HG03060 (cell line): ENCODE measurements at regions not wholly inside any gene's neighbourhood (a gene's known extent, or its start where the extent isn't known, plus 50 kb on each side); places are given as distances from the start of the nearest gene placed in this dataset.

Experiments
- ATAC-seq: cut with Tn5 transposase; IDR thresholded peaks from one replicate; pipeline ENCODE4 v1.9.1; 2021; ENCODE audit warnings: low read depth, moderate number of reproducible peaks; ENCODE audit not compliant: unreplicated experiment

DNA sequence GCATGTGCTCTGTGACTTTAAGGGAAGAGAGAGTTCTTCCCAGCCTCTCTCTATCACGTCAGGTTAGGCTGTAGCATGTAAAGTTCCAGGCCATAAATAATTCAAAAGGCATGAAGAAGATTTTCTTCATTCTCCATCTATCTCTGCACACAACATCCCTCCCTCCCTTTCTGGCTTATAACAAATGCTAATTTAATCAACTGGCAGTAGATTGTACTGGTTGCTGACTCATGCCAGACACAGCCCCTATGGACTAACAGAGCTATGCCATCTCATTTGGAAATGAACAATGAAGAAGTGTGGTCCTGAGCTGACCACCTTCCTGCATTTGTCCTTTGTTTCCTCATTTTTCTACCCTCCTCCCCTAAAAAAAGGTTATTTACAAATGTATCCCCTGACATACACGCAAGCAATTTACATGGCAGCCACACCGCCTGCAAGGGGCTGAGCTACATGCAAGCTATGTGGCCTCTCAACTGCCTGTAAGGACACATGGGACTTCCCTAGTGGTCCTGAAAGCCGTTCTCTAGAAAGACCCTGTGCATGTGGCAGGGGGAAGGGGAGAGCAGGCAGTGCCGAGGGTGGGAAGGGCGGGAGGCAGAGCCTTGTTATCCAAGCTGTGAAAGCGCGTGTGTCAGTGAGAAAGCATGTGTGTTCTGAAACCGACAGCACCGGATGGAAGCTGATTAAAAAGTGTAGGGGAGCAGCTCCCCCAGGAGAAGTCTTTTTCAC lies 90.9 kb upstream of the KLF7 start:
- no peak for ATAC-seq

DNA sequence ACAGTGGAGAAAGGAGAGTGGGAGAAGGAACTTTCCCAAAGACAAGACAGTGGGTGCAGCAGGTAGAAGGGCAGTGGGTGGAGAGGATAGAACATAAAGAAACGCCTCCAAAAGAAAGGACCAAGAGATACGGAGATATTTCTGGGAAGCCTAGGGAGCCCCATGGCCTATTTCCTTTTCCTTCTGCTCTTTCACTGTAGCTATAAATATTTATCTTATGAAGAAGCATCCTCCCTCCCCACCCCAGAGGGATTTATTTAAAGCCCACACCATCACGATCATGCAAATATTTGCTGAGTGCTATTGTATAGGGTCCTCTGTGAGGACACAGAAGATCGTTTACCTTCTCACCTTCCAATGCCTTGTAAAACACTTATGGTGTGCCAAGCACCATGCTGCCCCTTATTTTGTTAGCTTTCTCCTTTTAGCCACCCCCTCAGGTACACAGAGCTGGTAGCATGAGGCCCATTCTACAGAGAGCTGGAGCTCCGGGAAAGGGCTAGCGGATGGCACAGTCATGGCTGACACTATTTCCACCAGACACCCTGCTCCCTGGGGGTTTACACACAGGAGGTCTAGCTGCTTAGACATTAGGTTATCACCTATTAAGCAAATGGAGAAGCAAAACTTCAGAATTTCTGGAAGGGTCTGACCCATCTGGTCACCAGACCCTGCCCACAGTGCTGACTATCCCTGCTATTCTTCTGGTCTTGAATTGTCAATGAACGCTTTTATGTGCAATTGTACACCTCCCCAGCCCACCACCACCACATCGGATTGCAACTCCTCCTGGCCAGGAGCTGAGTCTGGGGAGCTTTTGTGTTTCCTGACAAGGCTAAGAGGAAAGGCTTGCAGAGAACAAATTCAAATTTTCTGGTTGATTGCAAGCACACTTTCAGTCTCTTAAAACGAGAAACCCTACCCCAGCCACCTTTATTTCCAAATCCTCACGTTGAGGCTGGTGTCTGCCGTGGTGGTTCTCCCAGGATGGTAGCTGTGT lies 91.8 kb upstream of the KLF7 start:
- ATAC-seq: no peak

DNA sequence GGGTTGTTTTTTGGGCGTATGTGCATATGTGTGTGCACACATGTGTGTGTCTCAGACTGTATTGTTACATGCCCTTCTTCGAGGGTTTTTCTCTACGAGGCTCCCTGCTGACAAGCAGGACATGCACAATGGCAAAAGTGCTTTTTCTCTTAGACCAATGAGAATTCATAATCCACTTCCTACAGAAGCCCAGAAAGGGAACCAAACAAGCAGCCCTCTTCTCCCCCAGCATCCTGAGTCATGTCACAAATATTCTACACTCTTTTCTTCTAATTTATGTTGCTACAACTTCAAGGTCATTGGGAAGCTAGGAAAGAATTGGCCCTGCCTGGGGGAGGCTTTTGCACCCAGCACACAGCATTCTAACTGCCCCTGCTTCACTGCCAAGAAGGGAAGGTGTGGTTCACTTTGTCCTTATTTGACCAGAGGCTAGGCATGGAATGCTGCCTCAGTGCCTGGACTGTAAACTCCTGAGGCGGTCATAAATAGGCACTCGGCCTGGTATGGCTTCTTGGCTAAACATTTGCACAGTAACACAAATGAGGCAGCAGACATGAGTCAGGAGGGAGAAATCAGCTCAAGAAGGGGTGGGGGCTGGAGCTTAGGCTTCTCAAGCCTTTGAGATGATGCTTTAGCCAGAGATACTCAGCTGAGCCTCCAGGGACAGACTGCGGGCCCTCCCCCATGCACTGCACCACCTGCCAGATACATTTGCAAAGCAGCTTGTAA lies 92.7 kb upstream of the KLF7 start:
- ATAC-seq: no peak

DNA sequence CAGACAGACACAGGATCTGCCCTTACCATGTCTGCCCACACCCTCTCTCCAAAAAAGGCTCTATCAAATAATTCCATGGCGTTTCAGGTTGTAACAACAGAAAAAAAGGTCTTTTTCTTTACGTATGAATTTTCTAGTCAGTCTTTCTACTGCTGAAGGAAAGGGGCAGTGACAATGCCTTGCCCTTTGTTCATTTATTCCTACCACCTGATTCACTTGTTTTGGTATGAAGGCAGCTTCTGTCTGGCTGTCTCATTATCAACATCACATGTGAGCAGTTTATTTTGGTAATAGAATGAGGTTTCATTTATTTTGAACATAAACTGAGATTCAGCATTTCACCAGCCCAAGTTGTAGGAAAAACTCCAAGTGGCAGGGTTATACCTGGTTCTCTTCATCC lies 94.3 kb upstream of the KLF7 start:
- ATAC-seq: no peak

DNA sequence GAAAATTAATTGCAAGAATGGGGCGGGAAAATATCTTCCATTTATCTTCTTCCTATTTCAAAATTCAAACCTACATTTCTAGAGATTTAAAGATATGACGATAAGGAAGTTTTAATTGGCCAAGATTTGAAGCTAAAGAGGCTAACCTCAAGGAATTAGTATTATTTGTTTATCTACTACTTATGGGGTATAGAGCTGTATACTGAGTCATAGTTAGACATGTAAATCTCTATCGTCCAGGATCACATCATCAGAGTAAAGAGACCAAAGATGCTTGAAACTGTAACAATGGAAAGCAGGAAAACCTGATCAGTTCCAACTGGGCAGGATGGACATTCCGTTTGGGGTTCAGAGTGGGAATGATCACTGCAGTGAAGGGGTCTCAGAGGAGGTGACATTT lies 95.2 kb upstream of the KLF7 start:
- ATAC-seq: no peak

DNA sequence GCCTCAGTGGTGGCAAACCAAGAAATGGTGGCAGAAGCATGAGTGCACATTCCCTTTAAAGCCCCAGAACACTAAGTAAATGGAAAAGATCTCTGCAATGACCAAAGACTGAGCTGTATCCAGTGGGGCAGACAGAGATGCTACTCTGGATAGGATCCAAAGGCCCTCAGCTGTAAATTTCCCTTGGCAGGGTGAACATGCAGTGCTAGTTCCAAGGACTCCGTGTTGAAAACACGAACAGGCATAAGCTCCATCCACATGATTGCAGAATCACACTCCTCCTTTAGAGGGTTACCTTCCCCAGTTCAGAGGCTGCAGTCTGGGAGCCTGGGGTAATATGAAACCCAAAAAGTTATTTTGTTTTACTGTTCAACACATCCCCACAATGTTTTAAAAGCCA lies 98.6 kb upstream of the KLF7 start:
- ATAC-seq: no peak

DNA sequence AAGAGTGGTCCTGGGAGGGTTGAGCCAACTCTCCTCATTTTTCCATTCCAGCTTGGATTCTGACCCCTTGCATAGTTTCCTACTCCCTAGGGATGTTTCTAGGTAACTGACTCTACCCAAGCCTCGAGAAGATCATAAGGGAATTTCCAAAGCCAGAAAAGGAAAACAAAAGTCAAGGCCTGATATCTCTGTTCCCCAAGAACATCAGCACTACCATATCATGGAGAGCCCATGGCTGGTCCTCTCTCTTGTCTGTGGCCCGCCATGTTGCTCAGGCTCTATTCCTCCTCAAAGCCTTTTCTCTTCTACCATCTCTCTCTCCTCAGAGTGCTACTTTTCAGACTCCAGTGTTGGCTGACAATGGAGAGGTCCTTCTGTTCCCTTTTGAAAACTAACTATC lies 99.6 kb upstream of the KLF7 start:
- ATAC-seq: no peak

DNA sequence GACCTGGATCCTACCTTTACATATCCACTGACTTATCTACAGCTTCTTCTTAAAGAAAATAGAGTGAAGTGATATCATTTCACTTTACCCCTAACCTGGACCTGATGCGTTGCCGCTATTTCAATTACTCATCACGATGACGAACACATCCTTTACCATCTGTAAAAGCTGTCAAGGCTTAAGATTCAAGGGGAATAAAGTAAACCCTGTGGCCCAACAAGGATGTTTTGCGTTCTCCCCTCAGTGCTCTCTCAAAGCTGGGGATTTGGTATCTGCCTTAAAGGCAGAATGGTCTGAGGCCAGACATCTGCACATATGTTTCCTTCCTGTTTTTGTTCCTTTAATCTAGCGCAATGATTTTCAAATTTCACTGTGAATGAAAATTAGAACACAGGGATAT lies 100.1 kb upstream of the KLF7 start:
- ATAC-seq: no peak

DNA sequence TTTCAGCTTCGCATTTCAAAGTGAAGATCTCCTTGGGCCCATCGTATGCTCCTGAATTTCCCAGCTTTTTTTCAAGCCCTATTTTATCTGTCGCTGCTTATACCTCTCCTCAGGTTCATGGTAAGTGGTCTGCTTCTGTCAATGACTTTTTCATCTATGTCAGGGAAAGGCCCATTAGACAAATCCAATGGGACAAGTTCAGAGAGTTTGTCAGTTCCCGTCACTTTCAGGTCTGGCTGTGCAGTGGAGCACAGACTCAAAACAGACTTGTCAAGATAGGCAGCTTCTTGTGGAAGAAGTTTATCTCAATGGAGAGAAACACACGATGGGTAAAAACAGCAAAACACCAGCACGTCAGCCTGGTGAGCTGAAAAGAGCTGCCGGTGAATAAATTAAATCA lies 100.9 kb upstream of the KLF7 start:
- ATAC-seq: no peak

DNA sequence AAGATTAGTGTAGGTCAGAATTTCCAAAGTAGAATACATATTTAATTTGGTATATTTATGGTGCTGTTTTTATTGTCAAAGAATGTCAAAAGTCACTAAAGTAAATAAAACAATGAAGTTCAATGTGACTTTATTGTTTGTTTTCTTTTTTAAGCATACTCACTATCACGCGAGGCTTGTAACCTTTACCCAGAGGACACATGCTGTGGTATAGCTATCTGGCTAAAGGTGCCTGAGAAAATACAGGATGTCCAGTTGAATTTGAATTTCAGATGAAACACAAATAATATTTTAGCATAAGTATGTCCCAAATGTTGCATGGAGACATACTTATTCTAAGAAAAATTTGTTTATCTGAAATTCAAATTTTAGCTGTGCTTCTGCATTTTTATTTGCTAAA lies 103.3 kb upstream of the KLF7 start:
- ATAC-seq: no peak

DNA sequence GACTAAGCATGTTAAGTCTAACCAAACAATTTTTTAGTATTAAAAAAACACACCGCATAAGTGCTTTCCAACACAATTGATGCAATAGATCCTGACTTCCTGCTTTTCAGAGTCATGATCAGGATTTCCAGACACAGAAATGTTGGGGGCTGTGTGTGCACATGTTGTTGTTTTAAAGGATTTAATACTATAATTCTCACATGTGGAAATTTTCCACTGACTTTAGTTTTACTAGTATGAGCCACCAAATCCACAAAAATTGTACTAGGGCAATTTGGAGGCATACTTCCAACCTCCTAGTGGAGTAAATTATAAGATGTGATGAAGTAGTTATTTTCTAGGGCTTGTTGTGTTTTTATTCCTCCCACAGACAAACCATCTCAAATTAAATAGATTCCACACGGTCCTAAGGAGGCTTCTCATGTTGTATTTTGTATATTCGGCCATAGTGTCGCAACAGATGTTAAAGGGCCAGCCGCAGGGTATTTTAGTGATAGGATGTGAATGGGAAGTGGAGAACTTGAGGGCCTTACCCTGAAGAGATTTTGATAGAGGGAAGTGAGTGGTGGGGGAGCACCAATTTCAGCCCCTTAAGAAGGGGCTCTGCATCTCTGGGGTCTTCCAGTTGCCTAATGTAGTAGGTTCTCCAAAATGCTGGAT lies 108.9 kb upstream of the KLF7 start:
- no peak for ATAC-seq

DNA sequence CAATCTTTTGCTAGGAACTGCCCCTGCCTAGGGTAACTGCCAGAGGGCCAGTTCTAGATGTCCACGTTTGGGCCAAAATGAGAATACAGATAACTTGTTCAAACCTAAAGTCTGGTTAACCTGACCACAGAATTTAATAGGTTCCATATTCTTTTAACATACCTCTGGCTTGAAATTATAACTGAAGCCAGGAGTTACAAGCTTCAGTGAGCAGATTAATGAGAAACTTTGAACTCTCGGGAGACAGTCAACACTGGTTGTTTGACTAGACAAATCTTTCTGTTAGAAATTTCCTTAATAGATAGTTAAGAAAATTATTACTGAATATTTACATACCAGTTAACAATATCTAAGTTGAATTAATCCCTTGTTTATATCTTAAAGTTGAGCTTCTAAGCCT lies 110.0 kb upstream of the KLF7 start:
- ATAC-seq: no peak

DNA sequence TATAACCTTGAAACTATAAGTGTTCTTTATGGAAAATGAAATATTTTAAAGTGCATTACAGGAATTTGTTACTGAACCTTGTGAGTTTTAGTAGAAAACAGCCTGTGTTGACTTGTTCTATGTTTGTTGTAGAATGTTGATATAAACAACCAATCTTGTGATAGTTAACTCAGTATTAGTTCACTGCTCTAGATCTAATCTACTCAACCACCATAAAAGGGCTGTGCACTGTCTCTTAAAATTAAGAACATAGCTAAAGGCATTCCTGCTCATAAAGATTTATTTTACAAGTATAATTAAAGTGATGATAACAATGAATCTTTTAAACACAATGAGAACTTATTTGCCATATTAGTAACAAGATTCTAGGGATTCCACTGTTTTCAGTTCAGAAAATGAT lies 110.5 kb upstream of the KLF7 start:
- no peak for ATAC-seq

DNA sequence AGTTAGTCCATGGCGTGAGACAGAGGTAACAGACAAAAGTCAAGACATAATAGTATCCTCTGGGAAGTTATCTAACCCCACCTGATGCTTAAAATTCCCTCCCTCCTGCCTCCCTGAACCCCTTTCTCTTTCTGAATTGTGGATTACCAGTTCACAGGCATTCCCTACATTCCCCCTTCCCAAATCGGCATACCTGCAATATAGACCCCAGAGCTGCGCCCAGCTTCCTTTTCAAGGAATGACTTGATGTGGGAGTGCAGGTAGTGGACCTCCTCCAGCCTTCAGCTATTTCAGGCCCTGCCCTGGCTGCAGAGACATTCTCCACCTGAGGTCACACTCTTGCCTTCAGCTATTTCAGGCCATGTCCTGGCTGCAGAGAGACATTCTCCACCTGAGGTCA lies 111.1 kb upstream of the KLF7 start:
- no peak for ATAC-seq

DNA sequence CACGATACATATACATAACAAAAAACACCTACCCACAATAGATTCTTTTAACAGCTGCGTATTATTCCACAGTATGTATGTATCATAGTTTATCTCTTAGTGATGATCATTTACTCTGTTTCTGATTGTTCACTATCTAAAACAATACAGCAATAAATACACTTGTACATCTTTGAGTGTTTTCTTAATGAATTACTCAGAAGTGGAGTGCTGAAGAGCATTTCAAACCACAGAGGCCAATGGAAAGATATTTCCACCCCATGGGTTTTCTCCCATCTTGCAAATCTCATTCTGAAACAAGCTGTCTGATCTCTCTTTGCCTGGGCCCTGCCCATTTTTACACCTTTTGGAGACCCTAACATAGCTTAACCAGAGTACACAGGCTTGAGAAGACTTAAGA lies 113.8 kb upstream of the KLF7 start:
- no peak for ATAC-seq

DNA sequence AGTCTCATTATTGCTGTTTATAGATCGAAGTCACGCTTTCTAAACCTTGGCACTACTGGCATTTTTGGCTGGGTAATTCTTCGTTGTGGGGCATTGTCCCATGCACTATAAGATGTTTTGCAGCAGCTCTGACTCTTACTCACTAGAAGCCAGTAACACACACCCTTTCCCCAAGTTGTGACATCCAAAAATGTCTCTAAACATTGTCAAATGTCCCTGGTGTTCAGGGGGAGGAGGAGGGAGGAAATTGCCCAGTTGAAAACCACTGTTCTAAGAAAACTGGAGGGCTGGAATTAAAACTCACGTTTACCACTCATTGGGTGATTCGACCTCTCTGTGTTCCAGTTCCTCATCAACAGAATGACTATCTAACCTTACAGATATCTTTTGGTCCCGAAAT lies 115.7 kb upstream of the KLF7 start:
- ATAC-seq: no peak

DNA sequence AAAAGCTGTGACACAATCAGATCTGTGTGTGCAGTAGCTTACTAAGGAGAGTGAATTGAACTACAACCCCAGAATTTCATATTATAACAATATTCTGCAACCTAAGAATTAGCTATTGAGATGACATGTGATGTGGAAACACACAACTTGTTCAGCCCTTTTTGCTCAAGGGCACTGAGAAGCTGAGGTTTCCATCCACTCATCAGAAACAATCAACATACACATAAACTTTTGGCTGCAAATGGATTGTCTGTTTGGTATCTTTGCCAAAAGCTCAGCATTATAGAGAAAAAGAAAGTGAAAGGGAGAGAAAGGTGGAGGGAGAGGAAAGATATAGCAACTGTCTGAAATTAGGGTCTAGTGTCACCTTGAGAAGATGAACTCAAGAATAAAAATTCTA lies 117.2 kb upstream of the KLF7 start:
- no peak for ATAC-seq

DNA sequence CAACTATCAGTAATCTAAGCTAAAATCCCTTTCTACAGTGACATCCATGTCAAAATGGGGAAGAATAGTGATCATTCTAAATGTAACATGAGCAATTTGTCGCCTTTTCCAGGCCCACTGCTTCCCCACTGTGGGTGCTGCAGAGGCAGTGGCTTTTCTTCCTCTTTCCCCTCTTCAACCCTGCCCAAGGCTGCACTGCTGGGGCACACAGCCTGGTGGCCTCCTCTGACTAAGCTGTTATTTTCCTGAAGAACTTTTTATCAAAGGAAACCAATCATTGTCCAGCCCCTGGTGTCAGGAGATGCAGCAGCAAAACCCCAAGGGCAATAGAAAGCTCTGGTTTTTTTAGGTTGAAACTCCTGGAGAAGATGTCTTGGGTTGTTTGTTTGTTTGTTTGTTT lies 117.6 kb upstream of the KLF7 start:
- no peak for ATAC-seq

DNA sequence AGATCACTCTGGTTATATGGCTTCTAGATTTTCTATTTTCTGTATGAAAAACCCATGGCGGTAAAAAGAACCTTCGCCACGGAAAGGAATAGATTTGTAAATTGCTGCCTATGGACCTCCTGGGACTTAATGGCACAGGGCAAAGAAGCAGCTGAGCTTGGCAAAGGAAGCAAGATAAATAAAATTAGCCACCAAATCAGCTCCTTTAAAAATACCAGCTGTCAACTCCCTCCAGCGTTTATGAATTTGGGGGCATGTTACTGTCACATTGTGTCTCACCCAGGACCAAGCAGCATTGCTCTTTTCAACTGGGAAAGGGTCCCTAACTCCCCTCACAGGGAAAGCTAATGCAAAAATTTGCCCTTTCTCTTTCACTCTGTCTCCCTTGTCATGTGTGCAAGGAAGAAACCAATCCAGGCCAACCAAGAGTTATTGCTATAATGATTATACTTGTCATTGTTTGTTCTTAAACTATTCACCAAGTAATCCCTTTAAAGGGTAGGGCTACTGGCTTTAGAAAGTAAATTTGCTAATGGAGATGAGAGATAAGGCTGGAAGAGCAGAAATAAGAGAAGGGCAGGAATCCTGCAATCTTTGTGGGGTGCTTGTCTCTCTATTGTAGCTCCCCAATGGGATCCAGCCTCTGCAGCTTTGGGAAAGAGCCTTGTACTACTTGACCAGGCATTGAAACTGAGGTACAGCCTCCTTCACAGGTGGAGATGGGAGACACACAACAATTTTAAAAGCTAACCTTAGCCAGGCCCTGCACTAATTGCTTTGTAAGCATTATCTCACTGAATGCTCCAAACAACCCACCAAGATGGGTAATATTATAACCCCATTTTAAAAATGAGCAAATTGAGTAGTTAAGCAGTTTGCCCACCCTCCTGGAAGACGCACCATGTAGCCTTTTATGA lies 119.1 kb upstream of the KLF7 start:
- no peak for ATAC-seq

DNA sequence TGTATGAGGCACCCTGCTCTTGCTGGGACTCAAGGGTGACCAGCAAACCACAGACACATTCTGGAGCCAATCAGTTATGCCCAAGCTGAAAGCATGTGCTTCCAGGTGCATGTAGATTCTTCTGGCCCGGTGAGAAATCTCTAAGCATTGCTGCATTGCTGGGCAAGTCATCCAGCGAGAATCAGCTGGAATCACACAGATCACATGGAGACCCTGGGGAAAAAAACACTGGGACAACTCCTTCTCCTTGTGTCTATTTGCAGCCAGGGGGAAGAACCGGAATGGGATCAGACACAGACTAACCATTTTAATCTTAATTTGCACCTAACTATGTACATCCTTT lies 119.7 kb upstream of the KLF7 start:
- no peak for ATAC-seq
